Mesendoderm (in vitro differentiated cells): ENCODE measurements at regions not wholly inside any gene's neighbourhood (a gene's known extent, or its start where the extent isn't known, plus 50 kb on each side); places are given as distances from the start of the nearest gene placed in this dataset.
A peak's percentile ranks its signal among the peaks of the same experiment; 100 is the strongest.

Experiments used
- DNase-seq: peaks from one replicate; pipeline ENCODE4 v3.0.0; 2013
- H2AK5ac ChIP-seq: 2 replicates; pipeline ENCODE4 v1.6.1; 2013; ENCODE audit warnings: low read length, inconsistent platforms
- H2BK120ac ChIP-seq: 2 replicates; pipeline ENCODE4 v1.6.1; 2013; ENCODE audit warnings: low read depth, mild to moderate bottlenecking, low read length, moderate library complexity, mixed read lengths
- H2BK15ac ChIP-seq: replicated peaks from 2 replicates; pipeline ENCODE4 v1.6.1; 2013; ENCODE audit warnings: low read depth, mild to moderate bottlenecking, moderate library complexity
- H2BK5ac ChIP-seq: 2 replicates; pipeline ENCODE4 v1.6.1; 2013; ENCODE audit warnings: low read length, inconsistent platforms
- H3K18ac ChIP-seq: 2 replicates; pipeline ENCODE4 v1.6.1; 2013; ENCODE audit warnings: mild to moderate bottlenecking, low read length, mixed read lengths
- H3K23ac ChIP-seq: one replicate; pipeline ENCODE4 v1.6.1; 2013; ENCODE audit warnings: low read length
- H3K27ac ChIP-seq: 2 replicates; pipeline ENCODE4 v1.5.1; 2013; ENCODE audit warnings: low read depth, mild to moderate bottlenecking, inconsistent platforms, low read length, moderate library complexity
- H3K27me3 ChIP-seq: 2 replicates; pipeline ENCODE4 v1.6.1; 2013; ENCODE audit warnings: low read length, control low read depth, mild to moderate bottlenecking, inconsistent platforms; ENCODE audit not compliant: insufficient read depth, poor library complexity
- H3K36me3 ChIP-seq: 2 replicates; pipeline ENCODE4 v1.6.1; 2013; ENCODE audit warnings: low read length, inconsistent platforms; ENCODE audit not compliant: control insufficient read depth, insufficient read depth
- H3K4ac ChIP-seq: one replicate; pipeline ENCODE4 v1.6.1; 2013; ENCODE audit warnings: low read depth, mild to moderate bottlenecking, low read length, moderate library complexity
- H3K4me1 ChIP-seq: 2 replicates; pipeline ENCODE4 v1.6.1; 2013; ENCODE audit warnings: low read depth, low read length, inconsistent platforms; ENCODE audit not compliant: control insufficient read depth
- H3K4me2 ChIP-seq: 2 replicates; pipeline ENCODE4 v1.6.1; 2013; ENCODE audit warnings: low read length
- H3K4me3 ChIP-seq: 2 replicates; pipeline ENCODE4 v1.5.1; 2013; ENCODE audit warnings: mild to moderate bottlenecking, low read length
- H3K56ac ChIP-seq: one replicate; pipeline ENCODE4 v1.6.1; 2013; ENCODE audit warnings: low read length
- H3K79me1 ChIP-seq: 2 replicates; pipeline ENCODE4 v1.6.1; 2013; ENCODE audit warnings: low read length, inconsistent platforms
- H3K79me2 ChIP-seq: 2 replicates; pipeline ENCODE4 v1.6.1; 2013; ENCODE audit warnings: mild to moderate bottlenecking, low read length; ENCODE audit not compliant: control insufficient read depth, insufficient read depth
- H3K9ac ChIP-seq: 2 replicates; pipeline ENCODE4 v1.6.1; 2013; ENCODE audit warnings: low read length, inconsistent platforms
- H4K5ac ChIP-seq: one replicate; pipeline ENCODE4 v1.6.1; 2013; ENCODE audit warnings: low read length
- H4K8ac ChIP-seq: one replicate; pipeline ENCODE4 v1.6.1; 2013; ENCODE audit warnings: low read depth, mild to moderate bottlenecking, control low read depth, low read length, moderate library complexity
- WGBS: extraction: QIAGEN DNeasy Blood & Tissue Kit; methylation state at CpG from one replicate; pipeline ENCODE4 v1.1.7; 2013; ENCODE audit warnings: low lambda C conversion rate, missing lambda C conversion rate; ENCODE audit not compliant: insufficient coverage; ENCODE audit errors: extremely low coverage; 5-methylcytosine and 5-hydroxymethylcytosine counted together

- H4K5ac ChIP-seq = no peak overlapping the region
- H2BK5ac ChIP-seq = no peak overlapping the region
- no peak overlapping the region for H3K4me2 ChIP-seq
- H3K27ac ChIP-seq = no peak overlapping the region
- no peak overlapping the region for H4K8ac ChIP-seq
- no peak overlapping the region for H2BK15ac ChIP-seq
- H3K23ac ChIP-seq = no peak overlapping the region
- H3K18ac ChIP-seq = no peak overlapping the region
- no peaks in the 10 kb centered on the region for H3K79me2 ChIP-seq
- no peak overlapping the region for H2AK5ac ChIP-seq
- no peaks in the 10 kb centered on the region for H3K79me1 ChIP-seq
- WGBS = no CpG with 5 or more reads among the region's 4 CpGs
- no peaks in the 10 kb centered on the region for H3K27me3 ChIP-seq
- no peak overlapping the region for H3K4ac ChIP-seq
- no peak overlapping the region for H3K4me3 ChIP-seq
- H3K9ac ChIP-seq = no peak overlapping the region
- no peak overlapping the region for H3K56ac ChIP-seq
- DNase-seq = no peak
- no peaks in the 10 kb centered on the region for H3K36me3 ChIP-seq
- no peak overlapping the region for H2BK120ac ChIP-seq
- H3K4me1 ChIP-seq = no peaks in the 10 kb centered on the region
These were observed 662.6 kb downstream of the MATN1 start for GRCh38 chr1:30060738-30061137.

GRCh38 chr1:30058970-30059369 lies 664.4 kb downstream of the MATN1 start:
- Histone ChIP-seq H3K4me1 (no peaks in the 10 kb centered on the region), H3K27ac (no peak overlapping the region), H3K79me2 (no peaks in the 10 kb centered on the region), H3K27me3 (no peaks in the 10 kb centered on the region), H3K36me3 (no peaks in the 10 kb centered on the region), H3K23ac (no peak overlapping the region), H3K4me2 (no peak overlapping the region), H3K79me1 (no peaks in the 10 kb centered on the region), H3K56ac (no peak overlapping the region), H3K4me3 (no peak overlapping the region), H2BK15ac (no peak overlapping the region), H2BK120ac (no peak overlapping the region), H2BK5ac (no peak overlapping the region), H3K18ac (no peak overlapping the region), H3K4ac (no peak overlapping the region), H4K5ac (no peak overlapping the region), H2AK5ac (no peak overlapping the region), H3K9ac (no peak overlapping the region), H4K8ac (no peak overlapping the region)
- peak; percentile 55 for DNase-seq
- WGBS = no CpG with 5 or more reads among the region's 4 CpGs

GRCh38 chr1:30054126-30054525 lies 669.3 kb downstream of the MATN1 start:
- Histone ChIP-seq H3K4me3 (no peak overlapping the region), H3K79me1 (no peaks in the 10 kb centered on the region), H4K8ac (no peak overlapping the region), H3K4me1 (no peaks in the 10 kb centered on the region), H4K5ac (no peak overlapping the region), H3K79me2 (no peaks in the 10 kb centered on the region), H2AK5ac (no peak overlapping the region), H3K9ac (no peak overlapping the region), H3K27me3 (no peaks in the 10 kb centered on the region), H3K56ac (no peak overlapping the region), H3K36me3 (no peaks in the 10 kb centered on the region), H2BK5ac (no peak overlapping the region), H3K4ac (no peak overlapping the region), H3K4me2 (no peak overlapping the region), H2BK15ac (no peak overlapping the region), H3K23ac (no peak overlapping the region), H3K18ac (no peak overlapping the region), H3K27ac (no peak overlapping the region), H2BK120ac (no peak overlapping the region)
- no CpG with 5 or more reads among the region's 1 CpG for WGBS
- no peak for DNase-seq

GRCh38 chr1:30052178-30052577 lies 671.2 kb downstream of the MATN1 start:
- no peaks in the 10 kb centered on the region for H3K36me3 ChIP-seq
- H3K27ac ChIP-seq = no peak overlapping the region
- no peak overlapping the region for H2BK5ac ChIP-seq
- no peak overlapping the region for H2BK120ac ChIP-seq
- no peak overlapping the region for H3K56ac ChIP-seq
- no peak overlapping the region for H3K4ac ChIP-seq
- H4K8ac ChIP-seq = no peak overlapping the region
- no peaks in the 10 kb centered on the region for H3K27me3 ChIP-seq
- no peak overlapping the region for H2AK5ac ChIP-seq
- no peak overlapping the region for H2BK15ac ChIP-seq
- H3K23ac ChIP-seq = no peak overlapping the region
- H3K79me1 ChIP-seq = no peaks in the 10 kb centered on the region
- H3K18ac ChIP-seq = no peak overlapping the region
- no peaks in the 10 kb centered on the region for H3K4me1 ChIP-seq
- H3K4me3 ChIP-seq = no peak overlapping the region
- no peak for DNase-seq
- no CpG with 5 or more reads among the region's 4 CpGs for WGBS
- H3K4me2 ChIP-seq = no peak overlapping the region
- H3K79me2 ChIP-seq = no peaks in the 10 kb centered on the region
- H3K9ac ChIP-seq = no peak overlapping the region
- H4K5ac ChIP-seq = no peak overlapping the region

GRCh38 chr1:30051777-30052176 lies 671.6 kb downstream of the MATN1 start:
- Histone ChIP-seq H2BK120ac (no peak overlapping the region), H2AK5ac (no peak overlapping the region), H4K8ac (no peak overlapping the region), H3K4me1 (no peaks in the 10 kb centered on the region), H3K4ac (no peak overlapping the region), H3K18ac (no peak overlapping the region), H3K27me3 (no peaks in the 10 kb centered on the region), H2BK15ac (no peak overlapping the region), H3K56ac (no peak overlapping the region), H3K23ac (no peak overlapping the region), H3K79me1 (no peaks in the 10 kb centered on the region), H3K4me2 (no peak overlapping the region), H4K5ac (no peak overlapping the region), H3K79me2 (no peaks in the 10 kb centered on the region), H3K36me3 (no peaks in the 10 kb centered on the region), H3K4me3 (no peak overlapping the region), H3K9ac (no peak overlapping the region), H2BK5ac (no peak overlapping the region), H3K27ac (no peak overlapping the region)
- DNase-seq = no peak
- WGBS = no CpG with 5 or more reads among the region's 6 CpGs

- no peak overlapping the region for H3K27ac ChIP-seq
- no peaks in the 10 kb centered on the region for H3K79me2 ChIP-seq
- H3K27me3 ChIP-seq = no peaks in the 10 kb centered on the region
- no peak overlapping the region for H3K4me3 ChIP-seq
- H3K36me3 ChIP-seq = no peaks in the 10 kb centered on the region
- no peak overlapping the region for H3K18ac ChIP-seq
- H3K4me1 ChIP-seq = no peaks in the 10 kb centered on the region
- no peak overlapping the region for H3K4ac ChIP-seq
- no peak overlapping the region for H3K23ac ChIP-seq
- no peak overlapping the region for H3K4me2 ChIP-seq
- no peak overlapping the region for H3K56ac ChIP-seq
- no peak overlapping the region for H2BK5ac ChIP-seq
- H2BK120ac ChIP-seq = no peak overlapping the region
- H4K5ac ChIP-seq = no peak overlapping the region
- no peak for DNase-seq
- WGBS = no CpG with 5 or more reads among the region's 4 CpGs
- H3K9ac ChIP-seq = no peak overlapping the region
- H2AK5ac ChIP-seq = no peak overlapping the region
- no peak overlapping the region for H2BK15ac ChIP-seq
- no peaks in the 10 kb centered on the region for H3K79me1 ChIP-seq
- H4K8ac ChIP-seq = no peak overlapping the region
These were observed 673.6 kb downstream of the MATN1 start for GRCh38 chr1:30049748-30050296.
